Ascending aorta (tissue), 2 donors: ENCODE measurements at regions not wholly inside any gene's neighbourhood (a gene's known extent, or its start where the extent isn't known, plus 50 kb on each side); places are given as distances from the start of the nearest gene placed in this dataset.

Experiments
- DNase-seq, 2 donors: peaks; one replicate each; pipeline ENCODE4 v3.0.0-alpha.2; 2019; ENCODE audit warnings: low spot score in 2 of 2
- H3K27ac ChIP-seq, 2 donors: fragments of 200-600 bp; sonication (generic); one replicate each; pipeline ENCODE4 v1.5.1; 2016 to 2017; ENCODE audit warnings: mild to moderate bottlenecking in 1 of 2
- H3K27me3 ChIP-seq: fragments of 200-600 bp; sonication (generic); one replicate; pipeline ENCODE4 v1.5.1; 2017
- H3K36me3 ChIP-seq, 2 donors: fragments of 200-600 bp; sonication (generic); one replicate each; pipeline ENCODE4 v1.5.1; 2016
- H3K4me1 ChIP-seq, 2 donors: fragments of 200-600 bp; sonication (generic); one replicate each; pipeline ENCODE4 v1.5.1; 2016 to 2017; ENCODE audit warnings: mild to moderate bottlenecking in 1 of 2
- H3K4me3 ChIP-seq, 2 donors: fragments of 200-600 bp; sonication (generic); one replicate each; pipeline ENCODE4 v1.5.1; 2016 to 2017; ENCODE audit warnings: mild to moderate bottlenecking in 1 of 2
- H3K9me3 ChIP-seq, 2 donors: fragments of 200-600 bp; sonication (generic); one replicate each; pipeline ENCODE4 v1.5.1; 2016
- CTCF ChIP-seq, 3 experiments: fragments of 200-600 bp in 2 of 3; fragments of 450-650 bp in 1 of 3; sonication (generic) in 2 of 3; IDR thresholded peaks; one replicate each; pipeline ENCODE4 v1.5.1; 2016 to 2019; ENCODE audit warnings: antibody characterized with exemption in 3 of 3, mild to moderate bottlenecking in 1 of 3, moderate library complexity in 1 of 3
- intact Hi-C: fragments of 100-400 bp; cut with DNase I; formaldehyde crosslinking; loops from one replicate; pipeline ENCODE4 v1.15.1; 2023

GRCh38 chr1:157292809-157293564 lies 154.8 kb upstream of the ETV3 start:
- H3K27me3 ChIP-seq, result no peaks in the 10 kb centered on the region
- no peak for DNase-seq
- no peaks in the 10 kb centered on the region for H3K9me3 ChIP-seq
- H3K4me1 ChIP-seq, result no peaks in the 10 kb centered on the region
- H3K4me3 ChIP-seq, result no peak overlapping the region
- intact Hi-C loops, result no loop called here
- TF ChIP-seq CTCF (IDR thresholded peaks at IDR 0.05), result no peak
- no peak overlapping the region for H3K27ac ChIP-seq
- no peaks in the 10 kb centered on the region for H3K36me3 ChIP-seq

- Histone ChIP-seq H3K4me3 (no peak overlapping the region), H3K36me3 (no peaks in the 10 kb centered on the region), H3K27me3 (no peaks in the 10 kb centered on the region), H3K4me1 (no peaks in the 10 kb centered on the region), H3K9me3 (no peaks in the 10 kb centered on the region), H3K27ac (no peak overlapping the region)
- TF ChIP-seq CTCF (IDR thresholded peaks at IDR 0.05), result no peak
- intact Hi-C loops, result no loop called here
- DNase-seq, result no peak
These were observed 154.1 kb upstream of the ETV3 start for GRCh38 chr1:157292302-157292701.

DNA sequence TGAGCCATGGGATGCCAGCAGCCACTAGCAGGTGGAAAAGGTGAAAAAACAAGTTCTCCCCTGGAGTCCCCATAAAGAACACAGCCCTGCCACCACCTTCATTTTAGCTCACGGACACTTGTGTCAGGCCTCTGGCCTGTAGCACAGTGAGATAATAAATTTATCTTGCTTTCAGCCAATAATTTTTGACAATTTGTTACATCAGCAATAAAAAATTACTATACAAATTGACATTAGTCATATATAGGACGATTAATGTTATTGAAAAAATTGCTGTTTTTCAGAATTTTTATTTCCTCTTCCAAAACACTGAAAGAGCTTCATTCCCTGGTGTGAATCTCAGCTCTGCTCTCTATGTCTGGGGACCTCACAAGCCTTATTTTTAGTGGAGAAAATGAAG lies 152.9 kb upstream of the ETV3 start:
- intact Hi-C loops, result no loop called here
- Histone ChIP-seq H3K36me3 (no peaks in the 10 kb centered on the region), H3K4me3 (no peak overlapping the region), H3K27me3 (no peaks in the 10 kb centered on the region), H3K4me1 (no peaks in the 10 kb centered on the region), H3K9me3 (no peaks in the 10 kb centered on the region), H3K27ac (no peak overlapping the region)
- no peak for TF ChIP-seq CTCF (IDR thresholded peaks at IDR 0.05)
- DNase-seq, result no peak

GRCh38 chr1:157289424-157290105 lies 151.4 kb upstream of the ETV3 start:
- H3K4me1 ChIP-seq, result no peaks in the 10 kb centered on the region
- no peaks in the 10 kb centered on the region for H3K9me3 ChIP-seq
- DNase-seq, result no peak
- H3K4me3 ChIP-seq, result no peak overlapping the region
- no peak overlapping the region for H3K27ac ChIP-seq
- H3K27me3 ChIP-seq, result no peaks in the 10 kb centered on the region
- H3K36me3 ChIP-seq, result no peaks in the 10 kb centered on the region
- no peak for TF ChIP-seq CTCF (IDR thresholded peaks at IDR 0.05)
- intact Hi-C loops, result no loop called here

DNA sequence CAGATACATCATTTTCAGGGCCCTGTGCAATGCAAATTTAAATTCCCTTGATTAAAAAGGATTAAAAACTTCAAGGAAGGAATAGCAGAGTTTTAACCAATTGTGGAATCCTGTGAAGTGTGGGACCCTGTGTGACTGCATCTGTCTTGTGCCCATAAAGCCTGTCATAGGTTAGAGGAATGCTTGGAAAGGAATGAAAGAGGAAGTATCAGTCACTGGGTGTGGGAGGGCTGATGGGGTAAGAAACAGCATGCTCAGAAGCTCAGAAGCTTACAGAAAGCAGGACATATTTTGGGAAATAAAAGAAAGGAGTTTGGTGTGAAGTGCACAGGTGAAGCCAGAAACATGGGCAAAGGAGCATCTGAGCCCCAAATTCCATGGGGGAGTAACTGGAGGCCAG lies 150.8 kb upstream of the ETV3 start:
- Histone ChIP-seq H3K4me1 (no peaks in the 10 kb centered on the region), H3K9me3 (no peaks in the 10 kb centered on the region), H3K27me3 (no peaks in the 10 kb centered on the region), H3K4me3 (no peak overlapping the region), H3K36me3 (no peaks in the 10 kb centered on the region), H3K27ac (no peak overlapping the region)
- no peak for DNase-seq
- intact Hi-C loops, result no loop called here
- no peak for TF ChIP-seq CTCF (IDR thresholded peaks at IDR 0.05)
